Heart left ventricle (tissue), 16 donors: ENCODE measurements at regions not wholly inside any gene's neighbourhood (a gene's known extent, or its start where the extent isn't known, plus 50 kb on each side); places are given as distances from the start of the nearest gene placed in this dataset.

ENCODE experiments used
- ATAC-seq, 4 donors: fragments of 200-7000 bp; cut with Tn5 transposase; one replicate each; pipeline ENCODE4 v1.9.1; 2020 to 2022; ENCODE audit warnings: moderate library complexity in 4 of 4, mild to moderate bottlenecking in 3 of 4, moderate number of reproducible peaks in 1 of 4
- DNase-seq, 5 donors: peaks; one replicate each; pipeline ENCODE4 v3.0.0-alpha.2; 2020
- H3K27ac ChIP-seq, 12 donors: fragments of 200-600 bp; sonication (generic) in 4 of 12; one replicate each; pipeline versions ENCODE4 v1.5.0 to v1.8.0; 2016 to 2022; ENCODE audit warnings: mild to moderate bottlenecking in 2 of 12
- H3K27me3 ChIP-seq, 9 donors: fragments of 200-600 bp; sonication (generic) in 2 of 9; one replicate each; pipeline versions ENCODE4 v1.5.1 to v1.8.0; 2016 to 2022; ENCODE audit warnings: mild to moderate bottlenecking in 3 of 9
- H3K36me3 ChIP-seq, 9 donors: fragments of 200-600 bp; sonication (generic) in 2 of 9; one replicate each; pipeline versions ENCODE4 v1.5.0 to v1.8.0; 2018 to 2022; ENCODE audit warnings: mild to moderate bottlenecking in 2 of 9
- H3K4me1 ChIP-seq, 12 donors: fragments of 200-600 bp; sonication (generic) in 4 of 12; one replicate each; pipeline versions ENCODE4 v1.5.0 to v1.8.0; 2016 to 2022; ENCODE audit warnings: mild to moderate bottlenecking in 3 of 12
- H3K4me3 ChIP-seq, 12 donors: fragments of 200-600 bp; sonication (generic) in 4 of 12; one replicate each; pipeline versions ENCODE4 v1.5.0 to v1.8.0; 2017 to 2022; ENCODE audit warnings: mild to moderate bottlenecking in 9 of 12, moderate library complexity in 4 of 12
- H3K9me3 ChIP-seq, 12 donors: fragments of 200-600 bp; sonication (generic) in 4 of 12; one replicate each; pipeline versions ENCODE4 v1.5.0 to v1.8.0; 2016 to 2022; ENCODE audit warnings: mild to moderate bottlenecking in 1 of 12
- POLR2A ChIP-seq, 2 donors: fragments of 450-650 bp; IDR thresholded peaks; one replicate each; pipeline ENCODE4 v1.6.1; 2017; ENCODE audit warnings: antibody characterized with exemption in 2 of 2, mild to moderate bottlenecking in 2 of 2, moderate library complexity in 2 of 2
- WGBS, 4 donors: extraction: QIAGEN DNeasy Blood & Tissue Kit in 2 of 4; methylation state at CpG; one replicate each; pipeline versions ENCODE4 v1.1.5 to v1.1.7; 2013 to 2018; 5-methylcytosine and 5-hydroxymethylcytosine counted together
- intact Hi-C, 10 donors: fragments of 100-400 bp; cut with DNase I; formaldehyde crosslinking; loops; one replicate each; pipeline versions ENCODE4 v1.11.1 to v1.14.2; 2022
- TF ChIP-seq, protein P1 (sequence below), 12 donors: fragments of 200-600 bp; sonication (generic) in 4 of 12; IDR thresholded peaks; one replicate each; pipeline versions ENCODE4 v1.5.0 to v1.8.0; 2018 to 2022; ENCODE audit warnings: antibody characterized with exemption in 12 of 12, mild to moderate bottlenecking in 5 of 12
- donor health status: ischemic (EF 13 %, LVEDD 7.1; RV severe dilation, severe dysfunction).
- donor health status: healthy with polysubstance abuse.
- donor health status: DM: no; HTN: yes; CAD: no.
- donor health status: DM: no; HTN: no; CAD: no.
- donor health status: ischemic (EF 25% LVEDD 6.9; RV normal size, moderate dysfunction).
- donor health status: ischemic (EF 25% LVEDD 5.7; RV mildly dilated, moderate dysfunction).
- donor health status: healthy.
- donor health status: DM: yes; HTN: yes; CAD: no.
- donor health status: ischemic (EF 35%, LVEDD 5.7; RV mildly dilated, moderate dysfunction).
- donor health status: nonischemic (EF 11% LVEDD 7.7; RV severe dilation, severe dysfunction).
- donor health status: DM: yes; HTN: yes; CAD: no.
- donor health status: PGD.
- donor health status: ischemic (EF 29% LVEDD 5.4; RV normal size, mild dysfunction).
- donor health status: nonischemic (EF 23%, LVEDD 6.1; RV moderate dilation, normal function).

DNA sequence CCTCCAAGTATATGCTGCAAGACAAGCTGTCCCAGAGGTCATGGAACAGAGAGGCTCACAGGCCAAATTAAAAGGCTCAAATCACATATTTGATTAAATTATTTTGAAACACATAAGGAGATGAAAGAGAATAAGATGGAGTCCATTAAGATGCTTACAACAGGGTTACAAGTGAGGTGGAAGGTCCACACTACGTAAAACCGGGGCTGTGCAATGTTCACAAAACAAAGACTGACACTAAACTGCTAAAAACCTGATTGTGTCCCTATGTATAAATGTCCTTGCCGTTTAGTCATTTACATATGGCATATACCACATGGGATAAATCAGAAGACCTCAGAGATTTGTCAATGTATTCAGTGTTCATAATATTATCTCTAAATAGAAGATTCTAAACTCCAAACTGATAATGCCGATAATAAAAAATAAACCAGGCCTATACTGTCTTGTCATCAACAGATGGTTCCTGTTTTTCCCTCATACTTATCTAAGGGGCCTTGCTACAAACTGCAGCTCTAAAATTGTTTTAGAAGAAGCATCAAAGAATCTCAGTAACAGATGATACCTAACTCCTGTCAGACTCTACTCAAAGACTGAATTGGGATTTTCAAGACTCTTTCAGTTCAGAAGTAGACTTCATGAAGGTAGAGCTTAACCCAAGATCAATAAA, 51.8 kb upstream of the RIPOR2 start:
- H3K36me3 ChIP-seq: no peaks in the 10 kb centered on the region
- intact Hi-C loops: no loop called here
- H3K9me3 ChIP-seq: peaks cover 0 to 15% (median 0%) of the 10 kb centered on the region in 12 donors
- WGBS, 4 donors: 78 to 87% (median 84%) methylated on average over 4 of the region's 4 CpGs
- no peak overlapping the region for H3K27ac ChIP-seq
- DNase-seq: no peak
- no peak overlapping the region for H3K4me3 ChIP-seq
- H3K4me1 ChIP-seq: peaks cover 0 to 11% (median 0%) of the 10 kb centered on the region in 12 donors
- no peaks in the 10 kb centered on the region for H3K27me3 ChIP-seq
- no peak for ATAC-seq
- TF ChIP-seq POLR2A (IDR thresholded peaks at IDR 0.05): no peak
- TF ChIP-seq, protein P1, sequence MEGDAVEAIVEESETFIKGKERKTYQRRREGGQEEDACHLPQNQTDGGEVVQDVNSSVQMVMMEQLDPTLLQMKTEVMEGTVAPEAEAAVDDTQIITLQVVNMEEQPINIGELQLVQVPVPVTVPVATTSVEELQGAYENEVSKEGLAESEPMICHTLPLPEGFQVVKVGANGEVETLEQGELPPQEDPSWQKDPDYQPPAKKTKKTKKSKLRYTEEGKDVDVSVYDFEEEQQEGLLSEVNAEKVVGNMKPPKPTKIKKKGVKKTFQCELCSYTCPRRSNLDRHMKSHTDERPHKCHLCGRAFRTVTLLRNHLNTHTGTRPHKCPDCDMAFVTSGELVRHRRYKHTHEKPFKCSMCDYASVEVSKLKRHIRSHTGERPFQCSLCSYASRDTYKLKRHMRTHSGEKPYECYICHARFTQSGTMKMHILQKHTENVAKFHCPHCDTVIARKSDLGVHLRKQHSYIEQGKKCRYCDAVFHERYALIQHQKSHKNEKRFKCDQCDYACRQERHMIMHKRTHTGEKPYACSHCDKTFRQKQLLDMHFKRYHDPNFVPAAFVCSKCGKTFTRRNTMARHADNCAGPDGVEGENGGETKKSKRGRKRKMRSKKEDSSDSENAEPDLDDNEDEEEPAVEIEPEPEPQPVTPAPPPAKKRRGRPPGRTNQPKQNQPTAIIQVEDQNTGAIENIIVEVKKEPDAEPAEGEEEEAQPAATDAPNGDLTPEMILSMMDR (IDR thresholded peaks at IDR 0.05): no peak

DNA sequence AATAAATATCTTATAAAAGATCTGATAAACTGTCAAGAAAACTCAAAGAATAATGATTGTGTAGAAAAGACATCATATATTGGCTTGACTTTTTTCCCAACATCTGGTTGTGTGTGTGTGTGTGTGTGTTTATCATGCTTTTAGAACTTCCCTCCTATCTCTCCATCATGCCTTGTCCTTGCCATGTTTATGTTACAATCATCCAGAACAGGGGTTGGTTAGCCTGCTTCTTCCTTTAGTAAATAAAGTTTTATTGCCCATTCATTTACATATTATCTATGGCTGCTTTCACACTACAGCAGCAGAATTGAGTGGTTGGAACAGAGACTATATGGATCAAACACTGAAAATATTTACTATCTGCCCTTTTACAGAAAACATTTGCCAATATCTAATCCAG, 52.8 kb upstream of the RIPOR2 start:
- TF ChIP-seq POLR2A (IDR thresholded peaks at IDR 0.05): no peak
- TF ChIP-seq, protein P1 (IDR thresholded peaks at IDR 0.05): no peak
- ATAC-seq: no peak
- Histone ChIP-seq H3K27me3 (no peaks in the 10 kb centered on the region), H3K9me3 (peaks cover 0 to 19% (median 0%) of the 10 kb centered on the region in 12 donors), H3K36me3 (no peaks in the 10 kb centered on the region), H3K4me1 (peaks cover 0 to 11% (median 0%) of the 10 kb centered on the region in 12 donors), H3K4me3 (no peak overlapping the region), H3K27ac (no peak overlapping the region)
- DNase-seq: no peak
- intact Hi-C loops: no loop called here

DNA sequence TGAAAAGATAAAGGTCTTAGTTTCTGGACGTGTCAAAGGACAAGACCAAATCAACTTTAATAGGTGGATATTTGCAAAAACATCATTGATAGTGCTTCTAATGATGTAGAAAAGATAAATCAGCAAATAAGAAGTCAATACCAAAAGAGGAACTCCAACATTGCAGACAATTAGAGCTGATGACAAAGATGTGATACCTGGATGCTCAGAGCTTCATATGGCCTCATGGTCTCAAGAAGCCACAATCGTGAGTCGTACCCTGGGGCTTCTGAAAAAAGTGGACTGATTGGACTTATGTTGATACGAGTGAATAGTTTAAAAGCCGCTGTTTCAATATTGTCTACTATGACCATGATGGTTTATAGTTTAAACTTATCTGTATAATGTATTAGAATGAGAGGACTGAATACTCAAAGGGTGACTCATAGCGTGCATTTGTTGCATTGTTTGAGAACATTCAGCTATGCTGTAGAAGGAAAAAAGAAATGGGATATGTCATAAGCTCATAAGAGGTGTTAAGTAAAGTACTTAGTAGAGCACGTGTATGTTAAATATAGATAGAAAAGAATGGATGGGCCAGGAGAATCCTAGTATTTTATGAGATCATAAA, 54.6 kb upstream of the RIPOR2 start:
- peaks cover 0 to 19% (median 0%) of the 10 kb centered on the region in 12 donors for H3K9me3 ChIP-seq
- WGBS, 4 donors: 77 to 91% (median 86%) methylated on average over 7 of the region's 7 CpGs
- H3K4me3 ChIP-seq: no peak overlapping the region
- TF ChIP-seq, protein P1 (IDR thresholded peaks at IDR 0.05): no peak
- no peak for TF ChIP-seq POLR2A (IDR thresholded peaks at IDR 0.05)
- no peaks in the 10 kb centered on the region for H3K27me3 ChIP-seq
- H3K27ac ChIP-seq: no peak overlapping the region
- ATAC-seq: no peak
- intact Hi-C loops: loop anchor here in 6 of 10 donors (2.0 to 5.0 kb wide), 5 partner anchors 78 to 134 kb away; no protein-coding TSS in a partner anchor
- no peaks in the 10 kb centered on the region for H3K36me3 ChIP-seq
- H3K4me1 ChIP-seq: peaks cover 0 to 11% (median 0%) of the 10 kb centered on the region in 12 donors
- no peak for DNase-seq

GRCh38 chr6:24990944-24991809, 55.4 kb upstream of the RIPOR2 start:
- Histone ChIP-seq H3K27ac (peak overlapping the region in 1 of 12 donors; percentile 43), H3K4me3 (no peak overlapping the region), H3K9me3 (peaks cover 0 to 19% (median 0%) of the 10 kb centered on the region in 12 donors), H3K36me3 (no peaks in the 10 kb centered on the region), H3K4me1 (peaks cover 0 to 14% (median 0%) of the 10 kb centered on the region in 12 donors), H3K27me3 (no peaks in the 10 kb centered on the region)
- no peak for ATAC-seq
- DNase-seq: no peak
- intact Hi-C loops: loop anchor here in 6 of 10 donors (1.0 to 5.0 kb wide), 6 partner anchors 79 to 135 kb away; no protein-coding TSS in a partner anchor
- no peak for TF ChIP-seq POLR2A (IDR thresholded peaks at IDR 0.05)
- TF ChIP-seq, protein P1 (IDR thresholded peaks at IDR 0.05): no peak
- WGBS, 4 donors: 95 to 98% (median 96%) methylated on average over 4 of the region's 4 CpGs
